Nephron (organoid): ENCODE measurements at regions not wholly inside any gene's neighbourhood (a gene's known extent, or its start where the extent isn't known, plus 50 kb on each side); places are given as distances from the start of the nearest gene placed in this dataset.

Source experiments
- H3K27ac Mint-ChIP-seq, 3 experiments: 2 replicates each; pipeline ENCODE4 v1.8.0; 2020; ENCODE audit warnings: mixed read lengths in 3 of 3, mild to moderate bottlenecking in 2 of 3, moderate library complexity in 1 of 3
- H3K27me3 Mint-ChIP-seq: 2 replicates; pipeline ENCODE4 v1.8.0; 2021; ENCODE audit warnings: low read depth, mild to moderate bottlenecking, moderate library complexity, mixed read lengths
- H3K36me3 Mint-ChIP-seq: 2 replicates; pipeline ENCODE4 v1.8.0; 2020; ENCODE audit warnings: low read depth, mixed read lengths
- H3K4me1 Mint-ChIP-seq: 2 replicates; pipeline ENCODE4 v1.8.0; 2020; ENCODE audit warnings: mixed read lengths
- H3K4me3 Mint-ChIP-seq, 3 experiments: 2 replicates each; pipeline ENCODE4 v1.8.0; 2020; ENCODE audit warnings: mild to moderate bottlenecking in 3 of 3, mixed read lengths in 3 of 3, moderate library complexity in 2 of 3
- H3K9me3 Mint-ChIP-seq: 2 replicates; pipeline ENCODE4 v1.8.0; 2020; ENCODE audit warnings: mixed read lengths
- TF ChIP-seq, protein P1 (sequence below), 3 experiments: fragments of 200-600 bp; sonication (generic); IDR thresholded peaks; one replicate each; pipeline ENCODE4 v1.5.0; 2021; ENCODE audit warnings: antibody characterized with exemption in 3 of 3; ENCODE audit not compliant: unreplicated experiment in 3 of 3

DNA sequence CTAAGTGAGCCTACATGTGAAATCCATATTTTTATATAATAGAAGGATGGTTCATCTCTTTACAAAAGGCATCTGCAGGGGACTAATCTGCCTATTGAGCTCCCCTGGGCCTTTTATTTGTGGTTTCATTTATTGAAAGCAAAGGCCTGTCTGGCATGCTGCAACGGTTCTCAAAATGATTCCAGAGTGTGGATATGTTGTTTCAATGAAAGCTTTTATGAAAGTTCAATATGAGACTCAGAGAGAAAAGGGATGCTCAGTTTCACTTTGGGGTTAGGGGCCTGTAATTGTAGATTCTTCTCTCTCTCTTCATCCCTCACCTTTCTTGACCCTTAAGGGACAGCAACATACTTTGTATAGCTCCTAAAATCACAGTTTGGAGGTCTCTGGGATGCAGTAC lies 204.2 kb upstream of the CASK start:
- H3K4me3 Mint-ChIP-seq = no peak overlapping the region
- H3K9me3 Mint-ChIP-seq = peaks cover 3% of the 10 kb centered on the region
- TF ChIP-seq, protein P1, sequence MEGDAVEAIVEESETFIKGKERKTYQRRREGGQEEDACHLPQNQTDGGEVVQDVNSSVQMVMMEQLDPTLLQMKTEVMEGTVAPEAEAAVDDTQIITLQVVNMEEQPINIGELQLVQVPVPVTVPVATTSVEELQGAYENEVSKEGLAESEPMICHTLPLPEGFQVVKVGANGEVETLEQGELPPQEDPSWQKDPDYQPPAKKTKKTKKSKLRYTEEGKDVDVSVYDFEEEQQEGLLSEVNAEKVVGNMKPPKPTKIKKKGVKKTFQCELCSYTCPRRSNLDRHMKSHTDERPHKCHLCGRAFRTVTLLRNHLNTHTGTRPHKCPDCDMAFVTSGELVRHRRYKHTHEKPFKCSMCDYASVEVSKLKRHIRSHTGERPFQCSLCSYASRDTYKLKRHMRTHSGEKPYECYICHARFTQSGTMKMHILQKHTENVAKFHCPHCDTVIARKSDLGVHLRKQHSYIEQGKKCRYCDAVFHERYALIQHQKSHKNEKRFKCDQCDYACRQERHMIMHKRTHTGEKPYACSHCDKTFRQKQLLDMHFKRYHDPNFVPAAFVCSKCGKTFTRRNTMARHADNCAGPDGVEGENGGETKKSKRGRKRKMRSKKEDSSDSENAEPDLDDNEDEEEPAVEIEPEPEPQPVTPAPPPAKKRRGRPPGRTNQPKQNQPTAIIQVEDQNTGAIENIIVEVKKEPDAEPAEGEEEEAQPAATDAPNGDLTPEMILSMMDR (IDR thresholded peaks at IDR 0.05; ENCODE audit: unreplicated experiment in 3 of 3) = no peak
- H3K4me1 Mint-ChIP-seq = peaks cover 20% of the 10 kb centered on the region
- H3K27me3 Mint-ChIP-seq = no peaks in the 10 kb centered on the region
- H3K27ac Mint-ChIP-seq = no peak overlapping the region
- no peaks in the 10 kb centered on the region for H3K36me3 Mint-ChIP-seq

DNA sequence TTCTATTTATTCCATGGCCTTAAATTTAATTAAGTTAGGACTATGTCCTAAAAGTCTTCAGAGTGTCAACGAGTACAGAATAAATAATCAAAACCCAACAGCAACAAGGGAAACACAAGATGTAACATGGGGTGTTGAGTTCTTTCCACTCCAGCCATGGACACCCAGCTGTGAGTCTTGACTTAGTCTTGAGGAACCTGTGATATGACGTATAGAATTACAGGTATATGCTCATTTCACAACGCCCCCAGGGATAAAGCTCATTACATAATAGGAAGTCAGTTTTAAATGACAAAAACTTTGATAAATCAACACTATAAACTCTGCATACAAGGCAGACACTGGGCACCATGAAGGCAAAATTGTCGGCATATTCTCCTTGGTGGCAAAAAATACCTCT lies 200.0 kb upstream of the CASK start:
- H3K9me3 Mint-ChIP-seq = no peaks in the 10 kb centered on the region
- no peaks in the 10 kb centered on the region for H3K4me1 Mint-ChIP-seq
- no peaks in the 10 kb centered on the region for H3K27me3 Mint-ChIP-seq
- no peak overlapping the region for H3K4me3 Mint-ChIP-seq
- TF ChIP-seq, protein P1 (IDR thresholded peaks at IDR 0.05; ENCODE audit: unreplicated experiment in 3 of 3) = no peak
- H3K36me3 Mint-ChIP-seq = no peaks in the 10 kb centered on the region
- no peak overlapping the region for H3K27ac Mint-ChIP-seq

DNA sequence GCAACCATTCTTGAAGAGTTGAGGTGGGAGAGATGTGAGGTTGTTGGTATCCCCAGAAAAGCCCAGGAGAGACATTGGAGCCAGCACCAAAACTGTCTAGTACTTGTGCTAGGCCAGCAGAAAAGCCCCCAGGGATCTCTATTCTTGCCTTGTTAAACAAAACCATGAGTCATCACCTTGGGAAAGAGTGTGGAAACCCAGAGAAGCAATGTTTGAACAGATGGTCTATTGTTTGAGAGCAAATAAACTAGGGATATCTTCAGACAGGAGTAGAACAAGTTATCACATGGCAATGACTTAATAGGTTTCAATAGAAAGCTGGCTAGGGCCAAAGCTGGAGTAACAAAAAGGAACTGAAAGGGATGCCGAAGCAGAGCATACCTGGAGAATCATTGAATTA lies 195.7 kb upstream of the CASK start:
- Mint-ChIP-seq H3K4me1 (no peaks in the 10 kb centered on the region), H3K9me3 (peaks cover under 1% of the 10 kb centered on the region), H3K36me3 (no peaks in the 10 kb centered on the region), H3K4me3 (no peak overlapping the region), H3K27ac (no peak overlapping the region), H3K27me3 (no peaks in the 10 kb centered on the region)
- TF ChIP-seq, protein P1 (IDR thresholded peaks at IDR 0.05; ENCODE audit: unreplicated experiment in 3 of 3) = no peak

DNA sequence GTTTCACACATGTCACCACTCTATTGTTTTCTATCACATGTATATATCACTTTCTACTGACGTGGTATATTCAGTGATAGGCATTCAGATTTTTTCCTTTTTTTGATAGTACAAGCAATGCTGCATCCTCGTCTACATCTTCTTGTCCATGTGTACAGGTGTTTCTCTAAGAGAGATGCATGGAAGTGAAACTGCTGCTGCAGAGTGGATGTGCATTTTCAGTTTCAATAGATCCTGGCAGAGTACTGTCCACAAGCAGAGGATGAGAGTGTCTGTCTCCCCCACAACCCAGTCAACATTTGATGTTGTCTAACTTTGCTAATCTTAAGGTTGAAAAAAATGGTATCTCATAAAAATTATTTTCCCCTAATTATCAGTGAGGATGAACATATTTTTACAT lies 194.0 kb upstream of the CASK start:
- H3K36me3 Mint-ChIP-seq = no peaks in the 10 kb centered on the region
- no peaks in the 10 kb centered on the region for H3K4me1 Mint-ChIP-seq
- no peak overlapping the region for H3K4me3 Mint-ChIP-seq
- no peak overlapping the region for H3K27ac Mint-ChIP-seq
- TF ChIP-seq, protein P1 (IDR thresholded peaks at IDR 0.05; ENCODE audit: unreplicated experiment in 3 of 3) = no peak
- H3K9me3 Mint-ChIP-seq = peaks cover 4% of the 10 kb centered on the region
- H3K27me3 Mint-ChIP-seq = no peaks in the 10 kb centered on the region

DNA sequence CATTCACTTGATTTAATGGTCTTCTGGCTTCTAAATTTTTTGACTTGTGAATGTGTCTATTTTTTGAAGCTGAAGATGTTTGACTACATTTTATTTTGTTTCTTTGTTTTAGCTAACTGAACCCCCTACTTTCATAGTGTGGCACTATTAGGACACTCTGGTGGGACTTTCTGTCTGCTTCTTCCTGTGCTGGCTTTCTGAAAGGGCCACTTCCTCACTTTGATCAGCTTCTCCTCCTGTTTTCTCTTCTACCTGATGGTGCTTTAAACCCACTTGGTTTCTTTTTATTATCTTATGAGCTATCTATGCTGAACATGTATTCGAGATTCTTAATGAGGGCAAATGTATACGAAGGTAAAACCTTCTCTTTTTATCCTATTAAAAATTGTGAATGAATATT lies 186.1 kb upstream of the CASK start:
- peaks cover 10% of the 10 kb centered on the region for H3K9me3 Mint-ChIP-seq
- H3K4me3 Mint-ChIP-seq = no peak overlapping the region
- no peak overlapping the region for H3K27ac Mint-ChIP-seq
- H3K36me3 Mint-ChIP-seq = no peaks in the 10 kb centered on the region
- H3K4me1 Mint-ChIP-seq = no peaks in the 10 kb centered on the region
- TF ChIP-seq, protein P1 (IDR thresholded peaks at IDR 0.05; ENCODE audit: unreplicated experiment in 3 of 3) = no peak
- no peaks in the 10 kb centered on the region for H3K27me3 Mint-ChIP-seq
